H4 (cell line): ENCODE measurements at regions not wholly inside any gene's neighbourhood (a gene's known extent, or its start where the extent isn't known, plus 50 kb on each side); places are given as distances from the start of the nearest gene placed in this dataset.
A peak's percentile ranks its signal among the peaks of the same experiment; 100 is the strongest.

Experiments
- DNase-seq: peaks from one replicate; pipeline ENCODE4 v3.0.0-alpha.2; 2015; ENCODE audit warnings: low spot score

GRCh38 chr6:14964556-14965270, 281.2 kb upstream of the JARID2 start:
- DNase-seq, result no peak

DNA sequence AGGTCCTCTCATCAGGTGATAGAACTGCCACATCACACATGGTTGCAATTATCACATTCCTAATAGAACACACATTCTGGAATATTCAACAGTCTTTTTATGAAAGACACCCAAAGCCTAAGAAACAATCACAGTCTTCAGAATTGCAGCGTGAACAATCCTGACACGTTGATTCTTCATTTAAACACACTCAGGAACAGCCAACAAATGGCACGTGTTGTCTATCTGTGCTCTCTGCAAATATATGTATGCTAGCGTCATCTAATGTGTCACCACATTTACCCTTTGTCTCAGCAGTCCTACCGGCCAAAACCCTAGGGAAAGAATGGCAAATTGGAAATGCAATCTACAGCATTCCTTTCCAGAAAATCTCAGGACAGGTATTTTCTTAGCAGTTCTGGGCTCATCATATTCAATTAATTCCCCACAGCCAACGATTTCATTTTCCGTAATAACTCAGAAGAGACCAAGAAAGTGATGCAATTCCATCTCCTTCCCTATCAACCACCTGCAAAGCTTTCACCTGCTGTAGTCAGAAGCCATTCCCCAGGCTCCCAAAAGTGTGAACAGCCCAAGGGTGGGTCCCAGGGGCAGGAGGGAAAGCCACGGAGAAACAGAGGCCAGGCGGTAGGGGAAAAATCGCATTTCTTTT, 280.3 kb upstream of the JARID2 start:
- DNase-seq, result no peak

DNA sequence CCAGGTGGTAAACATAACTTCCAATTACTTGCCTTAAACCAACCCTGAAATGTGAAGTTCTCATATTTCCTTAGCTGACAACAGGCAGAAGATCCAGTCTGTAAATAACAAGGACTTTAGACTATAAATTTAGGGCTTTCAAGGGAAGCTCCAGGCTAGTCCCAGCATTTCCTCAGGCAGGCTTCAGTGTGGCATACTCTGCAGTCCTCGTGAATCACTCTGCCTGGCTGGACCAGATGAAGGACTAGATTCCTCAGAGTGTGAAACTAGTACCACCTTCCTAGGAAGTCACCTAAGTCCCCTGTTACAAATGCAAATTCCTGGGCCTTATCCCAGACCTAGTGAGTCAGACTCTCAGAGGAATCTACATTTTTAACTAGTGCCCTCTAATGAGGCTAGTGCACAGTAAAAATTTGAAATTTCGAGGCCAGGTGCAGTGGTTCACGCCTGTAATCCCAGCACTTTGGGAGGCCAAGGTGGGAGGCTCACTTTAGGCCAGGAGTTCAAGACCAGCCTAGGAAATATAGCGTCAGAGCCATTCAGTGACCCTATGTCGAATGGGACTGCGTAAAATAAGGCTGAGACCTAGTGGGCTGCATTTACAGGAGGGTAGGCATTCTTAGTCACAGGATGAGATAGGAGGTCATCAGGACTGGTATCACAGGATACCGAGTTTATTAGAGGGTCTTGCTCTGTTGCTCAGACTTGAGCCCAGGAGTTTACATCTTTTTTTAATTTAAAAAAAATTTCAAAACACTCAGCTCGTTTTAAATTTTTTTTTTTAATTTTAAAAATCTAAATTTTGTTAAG, 279.6 kb upstream of the JARID2 start:
- DNase-seq, result no peak

DNA sequence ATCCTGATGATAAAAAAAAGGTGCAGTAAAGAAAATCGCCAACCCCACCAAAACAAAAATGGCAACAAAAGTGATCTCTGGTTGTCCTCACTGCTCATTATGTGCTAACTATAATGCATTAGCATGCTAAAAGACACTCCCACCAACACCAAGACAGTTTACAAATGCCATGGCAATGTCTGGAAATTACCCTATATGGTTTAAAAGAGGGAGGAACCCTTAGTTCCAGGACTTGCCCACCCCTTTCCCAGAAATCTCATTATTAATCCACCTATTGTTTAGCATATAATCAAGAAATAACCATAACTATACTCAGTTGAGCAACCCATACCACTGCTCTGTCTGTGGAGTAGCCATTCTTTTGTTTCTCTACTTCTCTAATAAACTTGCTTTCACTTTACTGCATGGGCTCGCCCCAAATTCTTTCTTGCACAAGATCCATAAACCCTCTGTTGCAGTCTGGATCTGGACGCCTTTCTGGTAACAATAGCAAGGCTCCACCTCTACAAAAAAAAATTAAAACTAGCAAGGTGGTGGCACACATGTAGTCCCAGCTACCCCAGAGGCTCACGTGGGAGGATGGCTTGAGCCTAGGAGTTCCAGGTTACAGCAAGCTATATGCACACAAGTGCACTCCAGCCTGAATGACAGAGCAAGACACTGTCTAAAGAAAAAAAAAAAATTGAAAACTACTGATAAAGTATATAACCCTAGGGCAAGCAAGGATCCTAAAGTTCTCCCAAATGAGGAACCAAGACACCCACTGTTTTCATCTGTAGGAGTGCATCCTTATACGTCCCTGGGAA, 278.8 kb upstream of the JARID2 start:
- no peak for DNase-seq

GRCh38 chr6:14968056-14968637, 277.7 kb upstream of the JARID2 start:
- DNase-seq, result no peak

DNA sequence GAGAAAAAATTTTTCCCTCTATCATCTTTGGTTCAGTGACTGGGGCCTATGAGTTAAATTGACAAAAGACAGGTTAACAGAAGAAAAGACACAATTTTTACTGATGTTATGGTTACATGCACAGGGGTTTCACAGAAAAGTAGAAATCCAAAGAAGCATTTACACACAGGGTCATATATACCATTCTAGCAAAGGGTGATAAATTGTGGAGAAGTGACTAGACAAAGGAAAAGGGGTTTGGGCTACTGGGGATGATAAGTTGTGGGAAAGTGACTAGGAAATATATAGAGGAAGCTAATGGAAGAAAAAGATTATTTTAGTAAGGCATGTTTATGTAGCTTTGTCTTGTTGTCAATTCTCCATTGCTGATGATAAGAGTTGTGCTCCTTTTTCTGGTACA, 276.7 kb upstream of the JARID2 start:
- no peak for DNase-seq

- no peak for DNase-seq
These were observed 273.3 kb upstream of the JARID2 start for GRCh38 chr6:14972379-14973067.

- DNase-seq, result no peak
These were observed 271.5 kb upstream of the JARID2 start for GRCh38 chr6:14974372-14974771.

DNA sequence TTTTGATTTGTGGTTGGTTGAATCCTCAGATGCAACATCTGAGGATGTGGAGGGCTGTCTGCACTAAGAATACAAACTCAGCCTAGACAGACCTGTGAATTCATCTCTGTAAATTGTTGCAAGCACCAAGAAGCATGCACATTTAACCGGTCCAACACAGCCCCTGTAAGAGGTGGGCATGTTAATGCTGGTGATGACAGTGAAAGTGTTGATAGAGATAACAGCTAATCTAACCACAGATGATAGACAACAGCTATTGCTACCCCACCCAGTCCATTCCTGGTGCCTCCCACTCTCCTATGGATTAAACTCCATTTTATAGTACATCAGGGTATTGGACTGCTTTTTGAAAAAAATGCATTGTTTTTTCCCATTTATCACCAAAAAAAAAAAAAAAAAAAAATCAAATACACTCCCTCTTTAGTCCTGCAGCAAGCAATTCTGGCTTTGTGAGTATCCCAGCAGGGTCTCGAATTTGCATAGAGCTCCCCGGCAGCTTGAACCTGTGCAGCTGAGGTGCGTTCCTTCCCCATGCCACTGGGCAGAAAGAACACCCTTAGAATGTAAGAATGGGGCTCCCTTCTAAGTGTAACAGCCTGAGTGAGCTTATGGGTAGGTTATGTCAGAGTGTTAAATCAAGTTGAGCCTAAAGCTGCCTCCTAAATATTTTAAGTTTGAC, 270.9 kb upstream of the JARID2 start:
- DNase-seq, result no peak

DNA sequence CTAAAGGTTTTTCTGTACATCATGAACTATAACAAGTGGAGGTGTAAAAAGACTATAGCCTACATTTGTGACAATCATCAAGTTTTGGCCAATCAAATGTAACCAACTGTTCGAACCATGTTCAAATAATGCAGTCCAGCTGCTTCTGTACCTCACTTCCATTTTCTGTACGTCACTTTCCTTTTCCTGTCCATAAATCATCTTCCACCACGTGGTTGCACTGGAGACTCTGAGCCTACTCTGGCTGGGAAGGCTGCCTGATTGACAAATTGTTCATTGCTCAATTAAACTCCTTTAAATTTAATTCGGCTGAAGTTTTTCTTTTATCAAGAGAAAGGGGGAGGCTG, 270.4 kb upstream of the JARID2 start:
- no peak for DNase-seq

DNA sequence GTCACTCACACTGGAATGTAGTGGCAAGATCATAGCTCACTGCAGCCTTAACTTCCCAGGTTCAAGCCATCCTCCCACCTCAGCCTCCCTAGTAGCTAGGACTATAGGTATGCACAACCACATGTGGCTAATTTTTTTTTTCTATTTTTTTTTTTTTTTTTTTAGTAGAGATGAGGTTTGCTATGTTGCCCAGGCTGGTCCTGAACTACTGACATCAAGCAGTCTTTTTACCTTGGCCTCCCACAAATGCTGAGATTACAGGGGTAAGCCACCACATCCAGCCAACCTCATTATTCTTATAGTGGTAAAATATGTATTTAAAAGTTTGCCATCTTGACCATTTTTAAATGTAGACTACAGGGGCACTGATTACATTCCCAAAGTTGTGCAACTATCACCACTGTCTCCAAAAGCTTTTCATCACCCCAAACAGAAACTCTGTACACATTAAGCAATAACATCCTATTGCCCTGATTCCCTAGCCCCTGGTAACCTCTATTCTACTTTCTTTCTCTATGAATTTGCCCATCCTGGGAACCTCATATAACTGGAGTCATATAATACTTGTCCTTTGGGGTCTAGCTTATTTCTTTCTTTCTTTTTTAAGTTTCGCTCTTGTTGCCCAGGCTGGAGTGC, 268.0 kb upstream of the JARID2 start:
- no peak for DNase-seq

DNA sequence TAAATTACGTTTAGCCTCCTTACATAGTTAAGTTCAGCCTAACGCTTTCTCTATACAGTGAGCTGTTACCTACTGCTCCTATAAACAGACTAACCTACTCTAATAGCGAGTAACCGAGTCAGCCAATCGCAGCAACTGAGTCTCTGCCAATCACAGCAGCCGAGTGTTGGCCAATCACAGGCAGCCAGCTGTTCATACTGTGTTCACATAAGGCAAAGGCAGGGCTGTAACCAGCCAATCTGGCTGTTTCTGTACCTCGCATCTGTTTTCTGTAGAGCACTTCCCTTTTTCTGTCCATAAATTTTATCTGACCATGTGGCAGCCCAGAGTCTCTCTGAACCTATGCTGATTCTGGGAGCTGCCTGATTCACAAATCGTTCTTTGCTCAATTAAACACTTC, 263.9 kb upstream of the JARID2 start:
- DNase-seq, result no peak

GRCh38 chr6:14983599-14984518, 262.0 kb upstream of the JARID2 start:
- no peak for DNase-seq

DNA sequence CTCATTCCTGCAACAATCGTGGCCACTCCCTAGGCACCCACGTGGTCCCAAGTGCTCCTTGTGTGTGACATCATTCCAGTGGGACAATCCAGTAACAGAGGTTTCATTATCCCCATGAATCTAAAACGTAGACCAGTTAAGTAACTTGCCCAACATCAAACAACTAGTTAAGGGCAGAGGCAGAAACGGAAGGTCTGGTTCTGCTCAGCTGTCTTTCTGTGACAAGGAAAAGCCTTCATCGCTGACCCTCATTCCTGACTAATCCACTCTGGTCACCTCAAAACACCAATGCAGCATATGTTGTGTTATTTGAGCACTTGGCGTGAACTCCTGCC, 261.4 kb upstream of the JARID2 start:
- peak; percentile 50 for DNase-seq

DNA sequence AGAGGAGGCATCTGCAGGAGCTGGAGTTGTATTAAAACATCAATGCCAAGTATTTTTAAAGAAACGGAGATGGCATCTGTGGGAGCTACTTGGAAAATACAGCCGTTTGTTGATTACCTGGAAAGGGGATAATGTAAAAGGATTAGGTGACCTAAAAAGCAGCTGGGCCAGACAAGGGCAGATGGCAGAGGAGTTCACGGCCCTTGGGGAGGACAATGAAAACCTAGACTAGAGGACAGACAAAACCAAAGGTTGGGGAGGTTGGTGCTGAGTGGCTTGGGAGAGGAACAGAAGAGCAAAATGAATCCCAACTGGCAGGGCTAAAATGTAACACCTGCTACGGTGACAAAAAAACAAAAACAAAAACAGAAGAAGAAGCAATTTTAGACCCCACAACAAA, 260.5 kb upstream of the JARID2 start:
- no peak for DNase-seq

DNA sequence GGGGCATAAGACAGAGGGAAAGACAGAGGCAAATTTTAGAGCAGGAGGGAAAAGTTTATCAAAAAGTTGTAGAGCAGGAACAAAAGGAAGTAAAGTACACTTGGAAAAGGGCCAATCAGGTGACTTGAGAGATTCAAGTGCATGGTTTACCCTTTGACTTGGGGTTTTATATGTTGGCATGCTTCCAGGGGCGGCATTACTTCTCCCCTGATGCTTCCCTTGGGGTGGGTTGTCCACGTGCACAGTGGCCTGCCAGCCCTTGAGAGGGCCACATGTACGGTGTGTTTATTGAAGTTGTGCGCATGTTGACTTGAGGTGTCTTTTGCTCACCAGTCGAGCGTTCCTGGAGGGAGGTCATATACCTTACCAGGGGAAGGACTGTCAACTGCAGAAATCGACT, 259.5 kb upstream of the JARID2 start:
- DNase-seq, result no peak

DNA sequence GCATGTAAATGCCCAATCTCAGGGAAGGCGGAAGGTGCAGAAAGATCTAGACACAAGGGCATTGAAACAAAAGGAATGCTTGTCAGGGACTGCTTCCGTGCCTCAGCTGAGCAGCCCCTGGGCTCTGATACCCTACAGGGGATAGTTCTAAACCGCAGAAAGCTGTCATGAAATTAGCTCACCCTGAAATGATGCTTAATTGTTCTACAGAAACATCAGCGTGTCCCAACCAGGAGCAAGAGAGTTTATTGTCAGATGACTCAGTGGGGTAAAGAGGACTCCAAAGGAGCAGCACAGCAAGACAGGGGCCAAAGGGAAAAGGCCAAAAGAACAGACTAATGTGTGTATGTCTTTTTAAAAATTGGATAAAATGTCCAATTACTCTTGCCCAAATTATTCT, 258.4 kb upstream of the JARID2 start:
- DNase-seq, result no peak

DNA sequence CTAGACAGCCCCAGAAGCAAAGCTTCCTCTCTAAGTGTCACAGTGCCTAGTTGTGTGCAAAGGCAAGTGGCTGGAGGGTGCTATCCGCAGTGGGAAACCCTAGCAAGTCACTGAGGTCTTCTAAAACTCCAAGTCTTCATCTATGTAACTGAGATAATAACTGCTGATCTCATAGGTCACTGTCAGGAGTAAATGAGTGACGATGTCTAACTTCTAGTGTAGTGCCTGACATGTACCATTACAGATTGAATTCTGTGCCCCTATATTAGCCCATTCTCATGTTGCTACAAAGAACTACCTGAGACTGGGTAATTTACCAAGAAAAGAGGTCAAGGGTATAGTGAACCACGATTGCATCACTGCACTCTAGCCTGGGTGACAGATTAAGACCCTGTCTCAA, 253.5 kb upstream of the JARID2 start:
- DNase-seq, result no peak

DNA sequence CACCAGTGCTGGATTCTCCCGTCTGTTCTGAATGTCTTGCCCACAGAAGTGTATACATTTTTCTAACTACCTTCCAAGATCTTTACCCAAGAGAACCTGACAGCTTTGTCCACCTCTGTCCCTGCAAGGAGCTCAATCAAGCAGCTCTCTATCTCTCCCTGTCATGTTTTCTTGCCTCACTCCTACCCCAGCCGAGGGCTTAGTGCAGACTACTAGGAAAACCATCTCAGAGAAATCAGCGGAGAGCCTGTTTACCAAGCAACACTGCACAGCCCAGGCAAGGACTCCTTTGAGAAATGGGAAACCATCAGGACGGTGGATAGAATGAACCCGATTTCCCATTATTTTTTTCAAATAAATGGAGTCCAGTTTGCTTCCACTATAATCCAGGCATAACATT, 250.7 kb upstream of the JARID2 start:
- no peak for DNase-seq
